HG03060 (cell line): ENCODE measurements at regions not wholly inside any gene's neighbourhood (a gene's known extent, or its start where the extent isn't known, plus 50 kb on each side); places are given as distances from the start of the nearest gene placed in this dataset.
"Not testable (repeated sequence)": the region's sequence is repeated elsewhere in the genome, so short reads cannot be mapped to it uniquely, and the experiment has no call there.

Source experiments
- ATAC-seq: cut with Tn5 transposase; IDR thresholded peaks from one replicate; pipeline ENCODE4 v1.9.1; 2021; ENCODE audit warnings: low read depth, moderate number of reproducible peaks; ENCODE audit not compliant: unreplicated experiment

DNA sequence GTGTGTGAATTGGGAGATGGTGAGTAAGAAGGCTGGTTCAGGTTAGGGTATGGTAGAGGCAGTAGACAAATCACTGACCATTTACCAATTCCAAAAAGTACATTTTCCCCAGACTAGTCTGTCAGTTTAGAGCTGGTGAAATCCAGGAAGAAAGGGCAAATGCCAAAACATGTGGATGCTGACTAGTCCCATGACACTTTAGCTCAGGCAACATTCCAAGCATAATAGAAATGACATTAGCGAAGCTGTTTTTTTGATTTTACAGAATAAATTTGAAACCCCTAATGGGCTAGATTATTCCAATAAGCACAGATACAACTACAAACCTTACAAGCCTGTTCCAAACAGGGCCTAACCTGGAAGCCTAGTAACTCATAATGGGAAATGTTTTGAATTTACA is 884.2 kb downstream of the FLRT2 start:
- no peak for ATAC-seq

DNA sequence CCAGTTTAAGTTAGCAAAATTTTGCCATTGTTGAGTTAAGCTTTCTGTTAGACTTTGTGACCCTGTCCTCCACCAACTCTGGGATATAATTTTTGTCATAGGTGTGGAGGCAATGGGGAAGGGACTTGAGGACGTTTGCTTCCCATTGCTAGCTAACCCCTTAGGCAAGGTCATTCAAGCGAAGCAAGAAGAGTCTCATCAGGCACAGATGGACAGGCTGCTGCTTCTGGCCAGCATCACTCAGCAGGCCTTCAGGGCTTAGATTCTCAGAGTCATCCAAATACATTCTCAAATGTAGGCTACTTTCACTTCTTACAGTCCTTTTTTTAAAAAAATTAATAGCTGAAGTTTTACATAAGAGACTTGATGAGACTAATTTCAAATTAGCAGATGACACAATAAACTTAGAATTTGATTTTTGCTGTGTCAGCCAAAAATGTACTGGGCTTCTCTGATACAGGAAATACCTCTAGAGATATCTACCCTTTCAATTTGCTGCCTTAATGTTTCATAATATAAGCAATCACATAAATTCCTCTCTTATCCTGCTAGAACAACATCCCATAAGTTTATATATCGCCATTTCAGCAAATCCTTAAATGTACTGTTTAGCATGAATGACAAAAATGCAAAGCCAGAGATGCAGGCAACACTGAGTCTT is 875.2 kb downstream of the FLRT2 start:
- ATAC-seq = no peak

DNA sequence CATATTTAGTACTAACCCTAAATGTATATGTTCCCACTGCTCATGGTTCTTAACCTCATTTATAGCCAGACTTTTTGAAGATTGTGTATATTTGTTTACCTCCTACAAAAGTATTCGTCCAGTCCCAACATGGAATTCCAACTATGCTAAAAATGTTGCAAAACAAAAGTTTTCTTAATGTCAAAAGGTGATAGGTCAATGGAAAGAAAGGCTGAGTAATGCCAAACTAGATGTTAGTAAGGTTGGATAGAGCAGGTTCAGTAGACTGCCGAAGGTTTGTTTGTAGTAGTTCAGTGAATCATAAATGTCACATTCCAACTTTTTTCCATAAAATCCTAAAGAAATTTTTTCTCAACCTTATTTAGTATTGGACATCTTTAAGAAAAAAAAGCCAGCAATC is 874.5 kb downstream of the FLRT2 start:
- ATAC-seq = no peak

GRCh38 chr14:86402545-86402944 is 872.6 kb downstream of the FLRT2 start:
- ATAC-seq = no peak

- no peak for ATAC-seq
These were observed 861.1 kb downstream of the FLRT2 start for GRCh38 chr14:86391085-86391484.

- no peak for ATAC-seq
These were observed 858.3 kb downstream of the FLRT2 start for GRCh38 chr14:86388216-86388615.

GRCh38 chr14:86373886-86374285 is 843.9 kb downstream of the FLRT2 start:
- ATAC-seq = no peak

- no peak for ATAC-seq
These were observed 842.5 kb downstream of the FLRT2 start for GRCh38 chr14:86372402-86372801.

DNA sequence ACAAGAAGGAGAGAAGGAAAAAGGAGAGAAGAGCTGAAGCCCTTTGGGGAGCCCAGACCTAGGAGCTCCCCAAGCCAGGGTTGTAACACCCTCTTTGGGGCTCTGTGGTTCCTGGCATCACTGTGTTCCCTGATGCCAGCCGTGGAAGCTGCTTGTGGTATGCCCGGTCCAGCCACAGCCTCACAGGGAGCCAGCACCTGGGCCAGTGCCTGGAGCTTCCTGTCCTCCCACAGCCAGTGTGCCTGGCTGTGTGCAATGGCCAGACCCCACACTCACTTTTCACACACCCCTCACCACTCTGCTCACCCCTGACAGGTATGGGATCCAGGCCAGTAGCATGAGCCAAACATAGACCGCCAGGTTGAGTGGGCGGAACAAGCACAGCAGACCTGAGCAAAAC is 834.7 kb downstream of the FLRT2 start:
- ATAC-seq = no peak

DNA sequence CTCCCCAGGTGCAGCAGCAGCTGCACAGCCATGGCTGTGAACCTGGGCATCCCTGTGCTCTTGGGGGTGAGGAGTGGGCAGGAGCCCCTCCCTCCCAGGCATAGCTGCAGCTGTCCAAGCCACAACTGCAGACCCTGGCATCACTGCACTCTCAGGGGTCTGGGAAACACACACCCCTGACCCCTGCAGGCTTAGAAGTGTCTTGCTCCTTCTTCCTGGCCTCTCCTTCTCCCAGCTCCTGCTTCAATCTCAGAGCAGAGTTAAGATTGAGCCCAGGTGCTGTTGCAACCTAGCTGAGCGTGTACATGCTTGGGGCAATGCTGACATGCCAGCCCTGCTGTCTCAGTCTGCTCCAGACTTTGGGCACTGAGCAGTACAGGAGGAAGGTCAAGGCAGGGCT is 833.6 kb downstream of the FLRT2 start:
- no peak for ATAC-seq

DNA sequence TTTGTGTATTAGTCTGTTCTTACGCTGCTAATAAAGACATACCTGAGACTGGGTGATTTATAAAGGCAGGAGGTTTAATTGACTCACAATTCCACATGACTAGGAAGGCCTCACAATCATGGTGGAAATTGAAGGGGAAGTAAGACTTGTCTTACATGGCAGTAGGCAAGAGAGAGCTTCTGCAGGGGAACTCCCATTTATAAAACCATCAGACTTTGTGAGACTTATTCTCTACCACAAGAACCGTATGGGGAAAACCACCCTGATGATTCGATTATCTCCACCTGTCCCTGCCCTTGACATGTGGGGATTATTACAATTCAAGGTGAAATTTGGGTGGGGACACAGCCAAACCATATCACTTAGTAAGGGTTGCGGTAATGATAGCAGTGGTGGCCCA is 833.1 kb downstream of the FLRT2 start:
- ATAC-seq = no peak

- ATAC-seq = no peak
These were observed 827.9 kb downstream of the FLRT2 start for GRCh38 chr14:86357876-86358275.

DNA sequence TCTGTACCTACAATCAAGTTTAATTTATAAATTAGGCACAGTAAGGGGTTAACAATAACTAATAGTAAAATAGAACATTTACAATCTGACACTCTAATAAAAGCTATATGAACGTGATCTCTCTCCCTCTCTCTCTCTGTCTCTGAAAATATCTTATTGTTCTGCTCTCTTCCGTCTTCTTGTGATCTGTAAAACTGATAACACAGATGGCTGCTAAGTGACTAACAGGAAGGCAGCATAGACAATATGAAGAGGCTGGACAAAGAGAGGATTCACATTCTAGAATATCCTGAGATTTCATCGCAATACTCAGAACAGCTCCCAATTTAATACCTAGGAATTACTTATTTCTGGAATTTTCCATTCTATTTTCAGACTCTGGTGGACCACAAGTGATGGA is 827.2 kb downstream of the FLRT2 start:
- no peak for ATAC-seq

GRCh38 chr14:86346818-86347384 is 817.0 kb downstream of the FLRT2 start:
- ATAC-seq = no peak

- no peak for ATAC-seq
These were observed 804.4 kb downstream of the FLRT2 start for GRCh38 chr14:86334355-86334754.

DNA sequence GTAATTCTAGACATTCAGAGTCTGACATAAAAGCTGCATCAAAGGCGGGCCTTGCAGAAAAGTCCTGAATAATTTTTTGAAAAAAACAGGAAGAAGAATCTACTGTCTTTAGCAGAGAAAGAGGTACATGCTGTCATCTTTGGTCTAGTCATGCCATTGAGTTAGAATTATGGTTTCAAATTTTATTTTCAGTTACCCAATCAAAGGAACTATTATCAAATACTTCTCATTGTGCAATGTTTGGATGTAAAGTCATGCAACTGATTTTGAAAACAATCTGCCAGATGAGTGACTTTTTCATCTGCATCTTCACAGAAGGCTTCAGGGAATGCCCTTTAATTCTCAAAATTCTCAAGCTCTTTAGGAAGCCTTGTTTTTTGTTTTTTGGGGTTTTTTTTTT is 803.5 kb downstream of the FLRT2 start:
- ATAC-seq = no peak

DNA sequence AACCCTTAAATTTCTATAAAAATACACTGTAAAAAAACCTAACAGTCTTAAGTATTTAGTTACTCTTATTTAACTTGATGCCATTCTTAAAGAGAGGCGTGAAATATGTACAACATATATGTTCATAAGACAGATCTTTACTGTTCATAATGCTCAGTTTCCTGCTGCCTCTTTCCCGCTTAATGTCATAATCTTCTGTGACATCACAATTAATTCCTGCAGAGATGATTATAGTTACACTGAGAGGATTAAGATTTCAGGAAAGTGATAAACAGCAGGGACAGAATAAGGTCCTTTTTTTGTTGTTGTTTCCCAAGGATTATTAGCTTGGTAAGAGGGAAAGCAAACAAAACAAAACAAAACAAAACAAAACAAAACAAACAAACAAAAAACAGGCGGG is 801.4 kb downstream of the FLRT2 start:
- no peak for ATAC-seq

DNA sequence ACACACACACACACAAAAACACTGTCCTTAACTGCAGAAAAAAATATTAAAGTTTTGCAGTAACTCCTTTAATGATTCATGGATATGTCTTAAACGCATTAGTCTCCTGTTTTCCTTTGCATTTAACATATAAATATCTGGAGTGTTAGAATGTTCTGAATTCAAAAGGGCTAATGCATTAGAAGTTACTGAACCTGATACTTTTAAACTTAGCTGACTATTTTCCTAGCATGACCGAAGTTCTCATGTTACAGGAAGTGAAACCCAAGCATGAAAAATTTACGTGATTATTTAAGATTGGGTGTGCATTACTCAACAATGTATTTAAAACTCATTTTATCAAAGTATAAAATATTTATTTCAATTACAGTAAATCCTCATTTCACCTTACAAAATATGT is 791.2 kb downstream of the FLRT2 start:
- no peak for ATAC-seq

- not testable (repeated sequence) for ATAC-seq
These were observed 782.3 kb downstream of the FLRT2 start for GRCh38 chr14:86312154-86312665.

DNA sequence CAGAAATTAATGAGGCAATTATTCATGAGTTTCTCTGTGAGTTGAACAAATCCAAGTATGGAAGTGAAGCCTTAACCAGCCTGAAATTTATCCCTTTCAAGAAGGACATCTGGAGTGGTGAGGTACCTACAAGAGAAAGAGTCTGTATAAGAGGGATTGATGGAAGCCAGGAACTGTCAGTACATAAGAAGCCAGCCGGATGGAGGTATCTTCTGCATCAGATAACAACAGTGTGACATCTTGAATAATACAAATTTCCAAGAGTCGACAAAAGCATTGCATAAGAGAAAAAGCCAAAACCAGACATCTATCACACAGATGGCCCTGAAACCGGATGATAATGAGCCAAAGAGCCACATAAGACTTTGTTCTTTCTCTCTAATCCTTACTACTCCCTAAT is 781.2 kb downstream of the FLRT2 start:
- no peak for ATAC-seq

DNA sequence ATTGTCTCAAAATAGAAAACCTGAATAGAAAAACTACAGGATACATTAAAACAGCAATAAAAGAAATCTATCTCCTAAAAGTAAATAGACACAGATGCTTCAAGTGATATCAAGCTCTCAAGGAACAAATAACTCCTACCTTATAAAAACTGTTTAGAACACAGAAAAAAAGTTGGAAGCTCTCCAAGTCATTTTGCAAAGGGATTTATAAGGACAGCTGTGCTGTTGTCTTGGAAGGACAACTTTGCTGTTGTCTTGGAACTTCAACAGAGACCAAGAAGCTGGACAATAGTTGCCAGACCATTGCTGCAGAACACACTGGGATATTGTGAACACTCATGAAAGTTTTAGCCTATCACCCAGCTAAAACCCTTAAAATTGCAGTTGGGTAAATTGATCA is 780.7 kb downstream of the FLRT2 start:
- no peak for ATAC-seq

DNA sequence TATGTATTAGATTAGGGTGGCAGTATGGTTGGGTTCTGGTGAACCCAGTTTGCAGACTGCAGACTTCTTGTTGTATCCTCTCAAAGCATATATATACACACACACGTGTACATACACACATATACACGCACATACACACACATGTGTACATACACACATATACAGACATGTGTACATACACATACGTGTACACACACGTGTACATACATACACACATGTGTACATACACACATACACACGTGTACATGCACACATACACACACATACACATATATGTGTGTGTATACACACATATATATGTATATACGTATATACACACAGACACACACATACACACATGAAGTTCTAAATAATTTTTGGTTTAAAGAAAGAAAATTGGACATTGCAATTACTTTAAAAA is 780.2 kb downstream of the FLRT2 start:
- ATAC-seq = no peak

DNA sequence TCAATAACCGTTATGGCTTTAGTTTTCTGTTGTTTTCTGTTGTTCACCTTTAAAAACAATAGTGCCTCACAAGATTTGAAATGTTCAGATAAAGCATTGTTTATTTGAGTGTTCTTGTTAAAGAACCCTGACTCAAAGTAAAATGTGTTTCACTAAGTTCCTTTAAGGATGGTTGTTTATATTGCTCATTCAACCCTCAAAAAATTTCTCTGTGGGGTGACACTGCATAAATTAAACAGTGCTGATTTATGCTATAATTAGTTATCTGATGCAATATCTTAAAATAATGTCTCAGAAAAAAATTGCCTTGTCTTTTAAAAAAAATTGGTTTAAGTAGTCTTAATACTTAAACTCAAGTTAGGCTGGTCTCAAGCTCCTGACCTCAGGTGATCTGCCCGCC is 775.1 kb downstream of the FLRT2 start:
- ATAC-seq = no peak
